Activated naive CD4-positive, alpha-beta T cell treated with anti-CD3 and anti-CD28 coated beads, Interleukin-2, amount 50 U/mL, for 72 hours (primary cell): ENCODE measurements at regions not wholly inside any gene's neighbourhood (a gene's known extent, or its start where the extent isn't known, plus 50 kb on each side); places are given as distances from the start of the nearest gene placed in this dataset.
"Not testable (repeated sequence)": the region's sequence is repeated elsewhere in the genome, so short reads cannot be mapped to it uniquely, and the experiment has no call there.

ENCODE experiments used
- ATAC-seq, 2 donors: fragments of 150-1000 bp; cut with Tn5 transposase; 2 replicates each; pipeline ENCODE4 v1.10.0; 2021; ENCODE audit warnings: mild to moderate bottlenecking in 2 of 2, moderate library complexity in 2 of 2
- DNase-seq, 2 donors: peaks; one replicate each; pipeline ENCODE4 v3.0.0; 2021 to 2022; ENCODE audit warnings: low spot score in 2 of 2
- H3K27ac Mint-ChIP-seq, 2 donors: one replicate each; pipeline ENCODE4 v1.8.0; 2022; ENCODE audit warnings: mild to moderate bottlenecking in 2 of 2, mixed read lengths in 2 of 2
- H3K36me3 Mint-ChIP-seq, 2 donors: one replicate each; pipeline ENCODE4 v1.8.0; 2022; ENCODE audit warnings: mixed read lengths in 2 of 2
- H3K9me3 Mint-ChIP-seq, 2 donors: one replicate each; pipeline ENCODE4 v1.8.0; 2022; ENCODE audit warnings: mixed read lengths in 2 of 2

DNA sequence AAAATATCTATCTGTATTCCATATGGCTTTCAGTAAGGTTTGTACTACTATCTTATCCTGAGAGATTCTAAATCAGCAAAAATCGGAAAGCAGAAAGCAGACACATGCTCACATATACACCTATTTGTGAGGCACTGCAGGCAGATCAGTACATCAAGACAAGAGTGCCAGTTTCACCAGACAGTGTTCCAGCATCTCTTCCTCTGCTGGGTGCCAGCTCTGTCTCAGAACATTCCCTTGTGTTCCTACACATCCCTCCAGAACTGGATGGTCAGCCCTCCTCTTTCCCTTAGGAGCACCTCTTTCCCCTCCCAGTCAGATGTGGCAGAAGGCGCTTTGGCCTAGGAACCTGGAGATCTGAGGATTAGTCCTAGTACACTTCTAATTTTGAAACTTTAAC, 121.3 kb upstream of the IL12A start:
- DNase-seq (no peak), ATAC-seq (no peak)
- H3K27ac Mint-ChIP-seq: no peak overlapping the region
- no peaks in the 10 kb centered on the region for H3K9me3 Mint-ChIP-seq
- no peaks in the 10 kb centered on the region for H3K36me3 Mint-ChIP-seq

DNA sequence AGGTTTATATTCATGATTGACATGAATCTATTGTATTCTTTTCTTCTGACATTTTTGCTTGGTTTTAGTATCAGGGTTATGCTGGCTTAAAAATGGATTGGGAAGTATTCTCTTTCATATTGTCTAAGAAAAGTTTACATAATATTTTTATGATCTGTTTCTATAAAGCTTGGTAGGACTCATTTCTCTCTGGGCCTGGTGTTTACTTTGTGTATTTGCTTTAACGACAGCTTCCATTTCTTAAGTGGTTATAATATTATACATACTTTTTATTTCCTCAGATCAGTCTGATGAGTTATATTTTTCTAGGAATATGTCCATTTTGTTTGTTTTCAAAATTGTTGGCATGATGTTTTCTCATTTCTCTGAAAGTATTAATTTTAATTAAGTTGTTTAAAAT, 117.9 kb upstream of the IL12A start:
- H3K27ac Mint-ChIP-seq: no peak overlapping the region
- H3K36me3 Mint-ChIP-seq: no peaks in the 10 kb centered on the region
- ATAC-seq (no peak), DNase-seq (no peak)
- no peaks in the 10 kb centered on the region for H3K9me3 Mint-ChIP-seq

DNA sequence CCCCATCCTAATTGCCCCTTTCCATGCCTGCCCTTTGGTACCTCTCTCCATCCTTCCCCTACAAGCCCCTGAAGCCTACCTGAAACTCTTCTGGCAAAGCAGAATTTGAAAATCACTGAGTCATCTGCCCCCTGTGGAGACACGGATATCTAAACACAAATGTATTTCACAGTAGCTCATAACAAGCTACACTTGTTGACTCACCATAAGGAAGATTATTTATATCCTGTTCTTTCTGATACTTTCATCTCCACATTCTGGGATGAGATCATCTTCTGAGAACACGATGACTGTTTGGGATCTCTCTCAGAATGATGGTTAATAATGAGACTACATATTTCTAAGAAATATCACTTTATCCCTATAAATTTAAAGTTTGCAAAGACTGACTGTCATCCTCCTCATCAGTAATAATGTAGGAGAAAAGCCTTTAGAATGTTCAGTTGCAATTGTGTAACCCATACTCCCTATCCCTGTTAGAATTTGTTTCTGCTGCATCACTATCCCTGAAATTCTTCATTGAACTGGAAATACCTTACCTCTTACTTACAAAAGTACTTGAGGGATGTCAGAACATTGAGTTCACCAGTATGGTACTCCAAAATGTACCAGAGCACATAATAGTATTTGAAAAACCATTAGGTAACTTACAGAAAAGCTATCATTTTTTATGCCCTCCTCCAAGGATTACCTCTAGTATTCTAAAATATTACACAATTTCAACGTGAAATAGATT, 116.1 kb upstream of the IL12A start:
- DNase-seq (no peak), ATAC-seq (no peak)
- Mint-ChIP-seq H3K27ac (no peak overlapping the region), H3K9me3 (no peaks in the 10 kb centered on the region), H3K36me3 (no peaks in the 10 kb centered on the region)

DNA sequence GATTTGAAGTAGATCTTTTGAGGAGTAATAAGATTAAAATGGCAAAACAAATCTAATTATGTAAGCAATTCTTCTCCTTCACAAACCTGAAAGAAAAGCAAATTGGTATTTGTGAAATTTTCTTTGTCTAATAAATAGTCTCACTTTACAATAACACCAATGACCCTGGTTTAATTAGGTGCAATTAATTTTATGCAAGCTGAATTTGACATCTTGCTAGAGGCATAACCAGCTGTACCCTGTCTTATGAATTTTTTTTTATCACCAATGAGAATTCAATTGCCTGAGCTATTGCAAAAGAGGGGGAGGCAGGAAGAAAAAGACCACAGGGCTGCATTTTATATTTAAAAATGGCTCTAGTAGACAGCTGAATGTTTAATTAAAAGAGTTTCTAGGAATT, 113.5 kb upstream of the IL12A start:
- ATAC-seq: no peak
- Mint-ChIP-seq H3K36me3 (no peaks in the 10 kb centered on the region), H3K27ac (no peak overlapping the region), H3K9me3 (no peaks in the 10 kb centered on the region)
- no peak for DNase-seq

DNA sequence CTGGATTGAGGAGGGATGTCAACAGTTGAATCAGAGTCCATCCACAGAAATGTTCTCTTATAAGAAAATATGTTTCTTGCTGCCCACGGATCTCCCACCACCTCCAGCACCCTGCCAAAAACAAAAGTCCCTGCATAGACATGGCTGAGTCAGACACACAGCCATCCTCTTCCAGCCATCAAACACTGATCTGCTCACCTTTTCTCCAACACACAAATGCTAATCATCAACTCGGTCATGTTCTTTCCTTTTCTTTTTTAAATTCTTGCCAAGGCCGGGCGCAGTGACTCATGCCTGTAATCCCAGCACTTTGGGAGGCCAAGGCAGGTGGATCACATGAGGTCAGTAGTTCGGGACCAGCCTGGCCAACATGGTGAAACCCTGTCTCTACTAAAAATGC, 110.7 kb upstream of the IL12A start:
- DNase-seq: no peak
- no peaks in the 10 kb centered on the region for H3K9me3 Mint-ChIP-seq
- no peak overlapping the region for H3K27ac Mint-ChIP-seq
- no peaks in the 10 kb centered on the region for H3K36me3 Mint-ChIP-seq
- ATAC-seq: no peak

DNA sequence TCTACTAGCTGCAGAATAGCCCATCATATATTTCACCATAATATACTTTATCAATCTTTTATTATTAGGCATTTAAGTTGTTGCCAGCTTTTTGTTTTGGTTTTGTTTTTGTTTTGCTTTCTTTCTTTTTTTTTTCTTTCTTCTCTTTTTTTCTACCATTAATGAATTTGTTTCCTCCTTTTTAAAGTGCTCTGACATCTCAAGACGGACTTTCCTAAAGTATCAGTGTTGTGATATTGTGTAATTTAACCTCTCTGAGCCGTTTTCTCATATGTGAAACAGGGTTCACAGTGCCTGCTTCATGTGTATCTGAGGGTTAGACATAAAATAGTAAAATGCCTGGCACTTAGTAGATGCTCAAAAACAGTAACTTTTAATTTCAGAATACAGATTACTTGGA, 109.5 kb upstream of the IL12A start:
- Mint-ChIP-seq H3K27ac (no peak overlapping the region), H3K9me3 (no peaks in the 10 kb centered on the region), H3K36me3 (no peaks in the 10 kb centered on the region)
- ATAC-seq (no peak), DNase-seq (no peak)

DNA sequence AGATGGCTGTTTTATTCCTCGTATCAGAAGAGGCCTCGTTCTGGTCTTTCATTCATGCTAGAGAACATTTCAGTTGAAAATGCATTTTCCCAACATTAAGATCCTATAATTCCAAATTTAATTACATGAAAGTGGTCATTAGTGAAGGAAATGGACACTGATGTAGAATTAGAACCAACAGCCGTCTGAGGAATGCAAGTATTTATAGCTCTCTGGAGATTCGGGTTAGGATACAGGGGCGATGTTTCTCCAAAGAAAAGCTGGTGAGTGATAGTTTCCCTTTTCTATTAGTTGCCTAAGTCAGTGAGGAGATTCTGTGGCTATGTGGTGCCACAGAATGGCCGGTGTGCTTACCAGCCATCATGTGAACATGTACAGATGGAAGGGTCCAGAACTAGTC, 109.0 kb upstream of the IL12A start:
- H3K36me3 Mint-ChIP-seq: no peaks in the 10 kb centered on the region

DNA sequence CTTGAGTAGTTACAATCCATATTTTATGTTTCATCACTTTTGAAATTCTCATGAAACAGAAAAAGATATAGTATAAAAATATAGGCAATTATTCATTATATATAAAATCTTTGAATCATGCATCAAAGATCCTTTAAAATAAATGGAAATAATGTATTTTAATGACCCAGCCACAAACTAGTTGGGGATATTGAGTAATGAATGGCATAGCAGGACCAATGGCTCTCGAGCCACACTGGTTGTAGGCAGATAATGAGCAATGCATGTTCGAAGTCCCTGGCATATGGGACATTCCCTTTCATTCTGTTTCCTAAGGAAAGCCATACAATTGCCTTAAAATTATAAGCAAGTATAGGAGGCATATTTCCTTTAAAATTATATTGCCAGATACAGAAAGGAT, 107.4 kb upstream of the IL12A start:
- no peak overlapping the region for H3K27ac Mint-ChIP-seq
- DNase-seq: no peak

More for the DNA sequence above, 109.0 kb upstream of the IL12A start:
- ATAC-seq: no peak
- H3K27ac Mint-ChIP-seq: no peak overlapping the region
- H3K9me3 Mint-ChIP-seq: no peaks in the 10 kb centered on the region
- no peak for DNase-seq

DNA sequence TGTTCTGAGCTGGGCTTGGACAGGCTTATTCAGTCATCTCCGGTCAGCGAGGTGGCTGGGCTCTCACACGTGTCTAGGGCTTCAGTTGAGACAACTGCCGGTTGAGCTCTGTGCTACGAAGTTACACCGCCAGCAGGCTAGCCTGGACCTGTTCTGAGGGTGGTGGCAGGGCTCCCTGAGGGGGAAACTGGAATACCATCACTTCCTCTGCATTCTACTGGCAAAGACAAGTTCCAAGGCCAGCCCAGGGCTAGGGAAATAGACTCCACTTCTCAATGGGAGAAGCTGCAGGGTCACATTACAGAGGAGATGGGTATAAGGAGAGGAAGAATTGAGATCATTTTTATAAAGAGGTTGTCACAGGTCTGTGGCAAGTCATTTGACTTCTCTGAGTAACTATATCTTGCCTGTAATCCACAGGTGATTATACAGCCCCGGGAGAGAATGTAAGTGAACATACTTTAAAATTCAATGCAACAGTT, 106.8 kb upstream of the IL12A start:
- Mint-ChIP-seq H3K36me3 (no peaks in the 10 kb centered on the region), H3K9me3 (no peaks in the 10 kb centered on the region), H3K27ac (no peak overlapping the region)
- DNase-seq: no peak
- no peak for ATAC-seq

More for the DNA sequence above, 107.4 kb upstream of the IL12A start:
- no peak for ATAC-seq
- no peaks in the 10 kb centered on the region for H3K9me3 Mint-ChIP-seq
- H3K36me3 Mint-ChIP-seq: no peaks in the 10 kb centered on the region

DNA sequence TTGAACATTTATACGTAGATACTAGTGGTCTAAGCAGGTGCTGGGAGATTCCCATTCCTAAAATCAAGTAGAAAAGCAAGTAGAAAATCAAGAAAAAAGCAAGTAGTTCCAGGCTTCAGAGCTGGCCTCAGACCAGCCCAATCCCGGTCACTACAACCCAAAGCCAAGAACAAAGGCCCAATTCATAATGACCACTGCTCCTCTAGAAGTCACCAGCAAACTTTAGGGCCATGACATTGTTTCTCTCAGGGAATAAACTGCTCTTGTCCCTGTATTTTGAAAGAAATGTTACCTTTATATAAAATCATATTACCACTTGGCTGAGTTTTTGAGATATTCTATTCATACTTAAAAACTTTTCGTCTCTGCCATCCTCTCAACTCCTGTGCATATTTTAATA, 106.3 kb upstream of the IL12A start:
- no peak for DNase-seq
- no peaks in the 10 kb centered on the region for H3K36me3 Mint-ChIP-seq
- no peaks in the 10 kb centered on the region for H3K9me3 Mint-ChIP-seq
- no peak for ATAC-seq
- H3K27ac Mint-ChIP-seq: no peak overlapping the region

DNA sequence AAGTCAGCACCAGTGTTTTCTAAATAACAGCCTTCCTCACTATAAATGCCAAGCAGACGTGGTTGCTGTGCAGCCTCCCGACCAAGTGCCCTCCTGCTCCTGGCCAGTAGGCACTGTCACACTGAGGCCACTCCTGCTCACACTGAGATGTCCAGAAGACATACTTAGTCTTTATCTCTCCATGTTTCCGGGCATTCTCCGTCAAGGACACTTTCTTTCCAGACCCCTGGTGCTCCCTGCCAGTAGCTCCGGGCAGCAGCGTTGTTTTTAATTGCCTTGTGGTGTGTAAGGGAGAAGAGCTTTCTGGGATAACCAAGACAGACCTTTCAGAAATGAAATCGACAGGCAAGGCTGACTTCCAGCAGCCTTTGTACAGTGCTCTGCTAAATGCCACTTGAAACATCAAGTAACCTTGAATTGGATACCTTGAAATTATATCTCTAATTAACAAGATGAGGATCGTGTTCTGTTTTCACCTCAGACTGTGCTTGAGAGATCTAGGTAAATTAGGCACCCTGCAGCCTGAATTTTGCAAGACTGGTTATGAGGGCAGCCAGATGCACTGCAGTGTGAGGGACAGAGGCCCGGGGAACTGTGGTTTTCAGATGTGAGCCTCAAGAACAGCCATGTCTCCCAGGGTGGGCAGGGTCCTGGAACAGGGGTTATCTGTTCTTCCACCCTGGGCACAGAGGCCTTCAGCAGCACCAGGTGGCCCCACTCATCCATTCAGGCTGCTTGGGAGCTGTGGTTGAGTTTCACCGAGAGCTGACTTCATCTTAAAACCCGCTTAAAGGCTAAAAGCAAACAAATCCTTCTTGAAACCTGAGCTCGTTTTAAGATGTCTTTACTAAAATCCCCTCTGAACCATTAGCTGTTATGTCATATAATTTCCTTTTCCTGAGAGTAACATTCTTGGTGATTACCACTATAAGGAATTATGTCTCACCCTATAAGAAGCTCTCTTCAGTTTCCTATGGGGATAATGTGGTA, 105.5 kb upstream of the IL12A start:
- Mint-ChIP-seq H3K9me3 (no peaks in the 10 kb centered on the region), H3K27ac (no peak overlapping the region), H3K36me3 (no peaks in the 10 kb centered on the region)
- ATAC-seq: peak in 1 of 2 donors; percentile 16
- DNase-seq: no peak

DNA sequence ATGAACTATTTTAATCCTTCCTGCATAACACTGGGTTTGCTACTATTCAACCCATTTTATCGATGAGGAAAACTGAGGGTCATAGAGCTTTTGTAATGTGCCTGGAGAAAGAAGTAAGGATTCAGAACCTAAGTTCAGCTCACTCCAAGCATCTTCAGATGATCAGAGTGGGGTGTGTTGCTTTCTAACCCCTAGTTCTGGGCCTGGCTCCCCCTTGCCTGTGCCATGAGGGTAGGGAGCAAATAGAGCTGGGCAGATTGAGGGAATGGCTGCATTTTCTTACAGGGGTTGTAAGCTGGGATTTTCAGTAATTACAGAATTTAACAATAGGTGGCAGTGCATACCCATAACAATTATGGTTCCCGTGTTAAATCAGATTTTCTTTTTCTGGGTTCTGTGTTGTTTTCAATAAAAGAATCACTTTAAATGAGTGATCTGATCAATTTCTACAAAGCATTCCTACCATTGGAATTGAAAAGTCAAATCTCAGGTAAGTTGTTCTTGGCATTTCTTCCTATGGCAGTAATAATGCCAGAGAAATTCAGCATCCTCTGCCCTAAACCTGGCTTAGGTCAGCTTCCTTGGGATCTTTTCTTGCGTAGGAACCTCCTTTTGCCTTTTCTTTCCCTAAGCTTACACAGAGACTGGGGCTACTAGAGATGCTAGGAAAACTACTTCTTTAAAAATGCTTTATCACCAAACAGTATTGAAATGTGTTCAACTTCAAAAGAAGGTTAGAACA, 103.8 kb upstream of the IL12A start:
- Mint-ChIP-seq H3K27ac (no peak overlapping the region), H3K36me3 (no peaks in the 10 kb centered on the region), H3K9me3 (no peaks in the 10 kb centered on the region)
- no peak for DNase-seq
- peak in 1 of 2 donors; percentile 53 for ATAC-seq

DNA sequence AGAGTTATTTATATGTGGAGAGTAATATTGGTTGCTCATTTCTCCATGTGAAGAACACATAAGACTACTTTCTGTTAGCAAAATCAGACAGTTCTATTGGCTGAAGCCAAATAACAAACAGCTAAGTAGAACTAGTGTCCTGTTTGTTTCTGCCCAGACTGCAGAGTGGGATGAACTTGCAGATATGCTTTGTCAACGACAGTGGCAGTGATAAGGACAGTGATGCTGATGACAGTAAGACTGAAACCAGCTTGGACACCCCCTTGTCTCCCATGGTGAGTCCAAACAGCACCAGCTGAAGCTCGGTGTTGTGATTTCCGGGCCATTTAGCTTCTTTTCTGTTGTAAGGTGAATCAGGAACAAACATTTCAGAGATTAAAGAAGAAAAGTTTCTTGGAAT, 102.6 kb upstream of the IL12A start:
- Mint-ChIP-seq H3K27ac (no peak overlapping the region), H3K9me3 (no peaks in the 10 kb centered on the region), H3K36me3 (no peaks in the 10 kb centered on the region)
- DNase-seq (no peak), ATAC-seq (no peak)

DNA sequence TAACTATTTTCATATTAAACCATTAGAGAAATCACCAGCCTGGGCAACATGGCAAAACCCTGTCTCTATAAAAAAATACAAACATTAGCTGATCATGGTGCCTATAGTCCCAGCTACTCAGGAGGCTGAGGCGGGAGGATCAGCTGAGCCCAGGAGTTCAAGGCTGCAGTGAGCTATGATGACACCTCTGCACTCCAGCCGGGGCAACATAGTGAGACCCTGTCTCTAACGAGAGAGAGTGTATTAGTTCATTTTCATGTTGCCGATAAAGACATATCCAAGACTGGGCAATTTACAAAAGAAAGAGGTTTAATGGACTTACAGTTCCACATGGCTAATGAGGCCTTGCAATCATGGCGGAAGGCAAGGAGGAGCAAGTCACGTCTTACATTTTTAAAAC, 102.1 kb upstream of the IL12A start:
- ATAC-seq, DNase-seq, H3K36me3 Mint-ChIP-seq: not testable (repeated sequence)

DNA sequence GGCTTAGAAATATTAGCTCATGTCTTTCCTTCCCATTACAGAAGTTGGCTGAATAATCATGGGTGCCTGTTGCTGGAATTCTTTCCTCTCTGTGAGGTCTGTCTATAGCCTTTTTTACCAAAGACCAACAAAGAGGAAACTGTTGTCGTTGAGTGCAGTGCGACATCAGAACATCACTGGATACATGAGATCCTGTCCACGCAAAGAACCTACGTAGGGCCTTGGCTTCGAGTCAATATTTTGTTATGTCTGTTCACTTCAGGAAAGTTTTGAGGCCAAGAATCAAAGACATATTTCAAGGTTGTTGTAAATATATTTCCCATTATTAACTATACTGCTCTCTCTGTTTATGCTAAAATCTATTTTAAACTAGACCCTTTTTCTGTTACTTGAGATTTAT, 101.5 kb upstream of the IL12A start:
- Mint-ChIP-seq H3K9me3 (no peaks in the 10 kb centered on the region), H3K36me3 (no peaks in the 10 kb centered on the region), H3K27ac (no peak overlapping the region)
- no peak for DNase-seq
- no peak for ATAC-seq

More for the DNA sequence above, 102.1 kb upstream of the IL12A start:
- H3K9me3 Mint-ChIP-seq, H3K27ac Mint-ChIP-seq: not testable (repeated sequence)

DNA sequence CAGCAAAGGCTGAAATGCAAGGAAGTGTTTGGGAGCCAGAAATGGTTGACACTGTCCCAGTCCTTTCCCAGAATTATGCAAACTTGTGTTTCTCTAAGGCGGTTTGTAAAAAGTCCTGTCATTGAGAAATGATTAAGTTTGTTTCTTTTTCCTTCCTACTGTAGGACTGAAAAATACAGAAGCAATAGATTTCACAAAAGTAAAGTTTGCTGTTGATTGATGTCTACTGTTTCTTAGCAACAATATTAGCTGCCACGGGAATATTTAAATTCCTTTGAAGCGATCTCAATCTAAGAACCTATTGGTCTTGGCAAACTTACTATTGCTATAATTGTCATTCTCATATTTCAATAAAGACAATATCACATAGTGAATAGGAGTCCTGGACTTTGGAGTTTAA, 100.7 kb upstream of the IL12A start:
- H3K27ac Mint-ChIP-seq: no peak overlapping the region
- H3K9me3 Mint-ChIP-seq: no peaks in the 10 kb centered on the region
- H3K36me3 Mint-ChIP-seq: no peaks in the 10 kb centered on the region
- DNase-seq (no peak), ATAC-seq (no peak)
